NCI-H510A treated with DMSO at 0.1 percent for 48 hours (cell line): ENCODE measurements at regions not wholly inside any gene's neighbourhood (a gene's known extent, or its start where the extent isn't known, plus 50 kb on each side); places are given as distances from the start of the nearest gene placed in this dataset.
"Not testable (repeated sequence)": the region's sequence is repeated elsewhere in the genome, so short reads cannot be mapped to it uniquely, and the experiment has no call there.

Source experiments
- DNase-seq: peaks from one replicate; lab custom pipeline; 2025; lab: John Stamatoyannopoulos, UW

DNA sequence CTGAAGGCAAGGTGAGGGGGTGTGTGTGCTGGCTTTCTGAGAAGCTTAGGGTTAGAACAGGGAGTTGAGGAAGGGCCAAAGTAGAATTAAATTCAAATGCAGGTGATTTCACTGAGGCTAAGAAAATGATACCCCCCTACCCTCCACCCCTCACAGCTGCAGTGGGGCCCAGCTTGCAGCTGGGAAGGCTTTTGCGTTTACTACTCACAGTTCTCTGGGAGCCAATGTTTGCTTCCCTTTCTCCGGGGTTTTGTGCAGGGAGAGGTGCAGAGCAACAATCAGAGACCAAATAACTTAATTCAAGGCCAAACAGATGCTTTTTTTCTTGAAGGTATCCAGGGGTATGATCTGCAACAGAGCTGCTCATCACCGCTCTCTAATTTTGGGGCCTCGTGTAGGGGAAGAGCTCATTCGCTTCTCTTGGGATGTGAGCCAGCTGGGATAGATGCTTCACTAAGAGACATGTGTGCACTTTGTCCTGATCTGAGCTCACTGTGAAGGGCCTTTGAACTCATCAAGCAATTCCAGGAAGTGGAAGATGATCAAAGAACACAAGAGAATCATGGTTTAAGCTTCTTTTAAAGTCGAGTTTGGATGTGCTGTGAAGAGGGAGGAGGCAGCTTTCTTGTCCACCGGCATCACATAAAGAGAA, 122.7 kb upstream of the C1GALT1C1 start:
- peak; percentile 42 for DNase-seq

- DNase-seq: peak; percentile 79
Measured at GRCh38 chrX:120751683-120752082, 121.8 kb upstream of the C1GALT1C1 start.

- no peak for DNase-seq
Measured at GRCh38 chrX:120750381-120750780, 120.5 kb upstream of the C1GALT1C1 start.

- DNase-seq: peak; percentile 68
Measured at GRCh38 chrX:120749141-120749846, 119.4 kb upstream of the C1GALT1C1 start.

- DNase-seq: peak; percentile 5
Measured at GRCh38 chrX:120746153-120746552, 116.3 kb upstream of the C1GALT1C1 start.

GRCh38 chrX:120742946-120743665, 113.3 kb upstream of the C1GALT1C1 start:
- DNase-seq: no peak

GRCh38 chrX:120741452-120741851, 111.6 kb upstream of the C1GALT1C1 start:
- no peak for DNase-seq

GRCh38 chrX:120740072-120740471, 110.2 kb upstream of the C1GALT1C1 start:
- no peak for DNase-seq

GRCh38 chrX:120739300-120739699, 109.4 kb upstream of the C1GALT1C1 start:
- no peak for DNase-seq

- DNase-seq: no peak
Measured at GRCh38 chrX:120736989-120737388, 107.1 kb upstream of the C1GALT1C1 start.

- DNase-seq: no peak
Measured at GRCh38 chrX:120735966-120736365, 106.1 kb upstream of the C1GALT1C1 start.

- no peak for DNase-seq
Measured at GRCh38 chrX:120732879-120733278, 103.0 kb upstream of the C1GALT1C1 start.

DNA sequence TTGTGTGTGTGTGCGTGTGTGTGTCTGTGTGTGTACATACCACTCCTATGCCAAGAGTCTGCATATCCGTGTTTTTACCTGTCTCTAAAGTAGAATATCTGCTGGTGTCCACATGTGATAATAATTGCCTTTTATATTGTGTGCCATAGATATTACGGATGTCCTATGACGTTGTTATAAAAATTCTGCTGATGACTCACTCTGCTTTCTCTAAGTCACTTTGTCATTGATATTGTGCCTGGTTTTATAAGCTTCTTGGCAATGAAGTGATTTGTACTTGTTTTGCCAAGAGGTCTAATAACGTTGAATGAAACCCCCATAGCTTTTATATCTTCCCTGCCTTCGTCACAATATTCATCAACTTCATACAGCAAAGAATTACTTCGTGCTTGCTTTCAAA, 102.6 kb upstream of the C1GALT1C1 start:
- no peak for DNase-seq

GRCh38 chrX:120731386-120731785, 101.5 kb upstream of the C1GALT1C1 start:
- no peak for DNase-seq

DNA sequence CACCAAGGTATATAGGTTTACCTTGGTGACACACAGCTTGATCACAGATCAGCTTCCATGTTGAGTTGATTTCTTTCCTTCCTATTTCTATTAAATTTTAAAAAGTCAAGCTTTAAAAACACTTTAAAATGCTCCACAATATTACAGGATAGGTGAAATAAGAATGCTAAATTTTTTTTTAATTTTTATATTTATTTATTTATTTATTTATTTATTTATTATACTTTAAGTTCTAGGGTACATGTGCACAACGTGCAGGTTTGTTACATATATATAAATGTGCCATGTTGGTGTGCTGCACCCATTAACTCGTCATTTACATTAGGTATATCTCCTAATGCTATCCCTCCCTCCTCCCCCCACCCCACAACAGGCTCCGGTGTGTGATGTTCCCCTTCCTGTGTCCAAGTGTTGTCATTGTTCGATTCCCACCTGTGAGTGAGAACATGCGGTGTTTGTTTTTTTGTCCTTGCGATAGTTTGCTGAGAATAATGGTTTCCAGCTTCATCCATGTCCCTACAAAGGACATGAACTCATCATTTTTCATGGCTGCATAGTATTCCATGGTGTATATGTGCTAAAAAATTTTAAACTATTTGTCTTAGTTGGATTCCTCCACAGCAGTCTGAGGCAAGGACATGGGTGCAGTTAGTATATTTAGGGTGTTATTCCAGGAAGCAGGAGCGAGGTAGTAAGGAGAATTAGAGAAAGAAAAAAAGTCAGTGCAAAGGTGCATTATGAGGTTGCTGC, 99.8 kb upstream of the C1GALT1C1 start:
- not testable (repeated sequence) for DNase-seq

DNA sequence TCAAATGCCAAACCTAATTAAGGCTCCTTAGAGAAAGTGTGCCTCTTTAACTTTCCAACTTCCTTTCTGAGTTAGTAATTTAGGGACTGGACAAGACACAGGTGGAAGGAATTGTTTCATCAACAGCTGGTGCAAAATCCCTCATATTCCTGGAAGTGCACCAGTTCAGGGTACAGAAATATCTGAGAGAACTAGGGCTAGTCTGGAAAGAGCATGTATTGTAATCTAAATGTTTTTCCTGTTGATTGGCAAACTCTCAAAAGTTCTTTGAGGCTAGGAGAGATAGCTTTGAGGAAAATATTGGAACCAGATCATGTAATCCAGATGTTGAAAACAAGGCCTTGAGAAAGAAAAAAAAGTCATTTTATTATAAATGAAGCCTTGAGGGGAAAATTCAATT, 98.1 kb upstream of the C1GALT1C1 start:
- DNase-seq: no peak

DNA sequence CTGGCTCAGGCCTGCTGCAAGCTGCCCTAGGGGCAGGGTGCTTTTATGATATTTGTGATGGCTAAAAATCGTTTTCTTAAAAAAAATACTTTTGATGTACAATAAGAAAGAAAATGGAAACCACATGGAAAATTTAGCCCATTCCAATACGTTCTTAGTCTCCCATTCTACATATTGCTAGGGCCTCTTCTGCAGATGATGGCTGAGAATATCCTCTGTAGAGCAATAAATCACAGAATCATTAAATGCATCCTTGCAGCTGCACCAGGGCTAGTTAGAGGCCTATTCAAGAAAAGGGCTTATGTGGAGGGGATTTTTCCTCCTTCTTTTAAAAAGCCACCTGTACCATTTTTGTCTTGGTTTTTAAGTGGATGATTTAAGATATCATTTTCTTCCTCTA, 97.6 kb upstream of the C1GALT1C1 start:
- no peak for DNase-seq

DNA sequence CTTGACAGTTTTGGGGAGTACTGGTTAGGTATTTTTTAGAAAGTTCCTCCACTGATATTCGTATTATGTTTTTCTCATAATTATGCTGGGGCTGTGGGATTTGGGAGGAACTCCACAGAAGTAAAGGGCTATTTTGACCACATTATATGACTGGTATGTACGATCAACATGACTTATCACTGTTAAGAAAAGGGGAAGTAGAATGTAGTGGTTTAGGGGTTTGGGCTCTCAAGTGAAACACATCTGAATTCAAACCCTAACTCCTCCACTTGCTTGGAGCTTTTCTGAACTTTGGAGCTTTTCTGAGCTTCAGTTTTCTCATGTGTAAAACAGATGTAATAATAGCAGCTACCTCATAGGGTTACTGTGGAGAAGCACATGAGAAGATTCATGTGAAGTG, 96.4 kb upstream of the C1GALT1C1 start:
- DNase-seq: no peak

DNA sequence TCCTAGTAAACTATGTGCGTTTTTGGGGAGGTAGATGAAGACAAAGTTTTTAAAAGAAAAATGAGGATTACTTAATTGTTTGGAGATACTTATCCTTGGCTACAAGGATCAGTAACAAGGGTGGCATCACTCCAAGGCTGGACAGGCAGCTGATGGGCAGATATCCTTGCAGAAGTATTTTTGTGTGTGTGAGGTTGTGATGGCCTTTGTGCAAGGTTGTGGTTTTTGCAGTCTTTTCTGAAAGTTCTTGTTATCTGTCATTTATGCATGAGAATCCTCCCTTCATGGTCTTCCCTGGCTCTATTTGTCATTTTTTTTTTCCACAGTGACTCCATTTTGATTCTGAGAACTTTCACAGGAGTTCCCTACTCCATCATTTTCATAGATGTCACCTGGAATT, 96.0 kb upstream of the C1GALT1C1 start:
- DNase-seq: no peak

- DNase-seq: no peak
Measured at GRCh38 chrX:120719622-120720021, 89.8 kb upstream of the C1GALT1C1 start.

DNA sequence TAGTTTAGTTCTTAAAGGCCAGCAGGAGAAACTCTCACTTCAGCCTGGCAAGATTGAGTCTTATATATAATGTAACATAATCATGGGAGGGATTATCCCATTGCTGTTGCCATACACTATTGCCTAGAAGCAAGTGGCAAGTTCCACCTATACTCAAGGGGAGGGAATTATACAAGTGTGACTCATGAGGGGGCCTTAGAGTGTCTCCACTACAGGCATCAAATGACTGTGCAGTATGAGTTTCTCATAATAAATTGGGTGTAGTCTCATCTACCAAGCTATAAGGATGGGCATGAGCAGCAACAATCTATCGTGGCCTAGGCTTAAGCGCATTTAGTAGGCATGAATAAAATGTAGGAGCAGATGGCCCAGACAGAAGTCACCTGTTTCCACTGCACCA, 89.1 kb upstream of the C1GALT1C1 start:
- DNase-seq: no peak

DNA sequence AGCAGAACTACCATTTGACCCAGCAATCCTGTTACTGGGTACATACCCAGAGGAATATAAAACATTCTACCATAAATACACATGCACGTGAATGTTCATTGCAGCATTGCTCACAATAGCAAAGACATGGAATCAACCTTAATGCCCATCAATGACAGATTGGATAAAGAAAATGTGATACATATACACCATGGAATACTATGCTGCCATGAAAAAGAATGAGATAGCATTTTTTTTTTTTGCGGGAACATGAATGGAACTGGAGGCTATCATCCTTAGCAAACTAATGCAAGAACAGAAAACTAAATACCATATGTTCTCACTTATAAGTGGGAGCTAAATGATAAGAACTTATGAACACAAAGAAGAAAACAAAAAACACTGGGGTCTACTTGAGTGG, 72.5 kb upstream of the C1GALT1C1 start:
- DNase-seq: not testable (repeated sequence)
